OCI-LY1 (cell line): ENCODE measurements at regions not wholly inside any gene's neighbourhood (a gene's known extent, or its start where the extent isn't known, plus 50 kb on each side); places are given as distances from the start of the nearest gene placed in this dataset.

Source experiments
- CTCF ChIP-seq: fragments of 200-600 bp; sonication (generic), shearing (Covaris generic); IDR thresholded peaks from 2 replicates; pipeline ENCODE4 v1.5.1; 2017; ENCODE audit warnings: mild to moderate bottlenecking, antibody characterized with exemption, low read length, moderate library complexity, mixed read lengths
- EZH2 ChIP-seq: fragments of 200-600 bp; sonication (generic), shearing (Covaris generic); IDR thresholded peaks from 2 replicates; pipeline ENCODE4 v1.8.0; 2017; ENCODE audit warnings: borderline replicate concordance, mixed run types, mild to moderate bottlenecking, antibody characterized with exemption, low read length, moderate library complexity, mixed read lengths

- TF ChIP-seq CTCF: no peak
- no peak for TF ChIP-seq EZH2
Measured at GRCh38 chr2:236712961-236713673, 143.5 kb downstream of the ACKR3 start.
